ENCODE measurements at regions not wholly inside any gene's neighbourhood (a gene's known extent, or its start where the extent isn't known, plus 50 kb on each side); places are given as distances from the start of the nearest gene placed in this dataset.

DNA sequence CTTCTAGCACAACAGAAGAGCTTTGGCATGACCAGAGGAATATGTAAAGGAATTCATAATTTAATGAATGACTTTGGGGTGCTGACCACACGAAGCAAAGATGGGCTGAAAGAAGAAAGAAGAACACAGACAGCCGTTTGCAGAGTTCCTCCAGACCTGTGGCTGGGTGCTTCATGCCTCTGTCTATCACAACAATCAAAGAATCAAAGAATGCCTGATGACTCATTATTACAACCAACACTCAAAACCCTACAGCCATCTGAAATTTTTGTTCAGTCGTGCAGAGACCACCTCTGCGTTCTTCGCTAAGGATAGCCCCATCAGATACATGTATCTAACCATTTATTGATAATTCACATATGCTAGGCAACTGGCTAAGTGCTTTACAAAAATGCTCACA lies 129.0 kb upstream of the PRICKLE2 start:
- DNase-seq (ENCODE audit: low spot score) = no peak

DNA sequence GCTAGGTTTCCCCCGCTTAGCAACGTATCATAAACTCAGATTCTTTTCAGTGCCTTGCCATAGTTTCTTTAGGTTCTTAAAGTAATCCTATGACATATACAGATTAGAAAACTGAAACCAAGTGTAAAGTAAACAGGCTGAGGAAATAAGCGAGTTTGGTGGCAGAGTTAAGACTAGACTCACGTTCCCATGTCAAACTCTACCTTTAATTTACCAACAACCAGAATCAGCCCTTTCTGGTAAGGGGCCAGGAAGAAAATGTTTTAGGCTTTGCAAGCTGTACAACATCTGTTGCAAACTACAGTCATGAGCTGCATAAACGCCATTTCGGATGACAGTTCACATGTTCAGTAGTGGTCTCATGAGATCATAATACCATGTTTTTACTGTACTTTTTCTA lies 128.0 kb upstream of the PRICKLE2 start:
- DNase-seq (ENCODE audit: low spot score) = no peak

DNA sequence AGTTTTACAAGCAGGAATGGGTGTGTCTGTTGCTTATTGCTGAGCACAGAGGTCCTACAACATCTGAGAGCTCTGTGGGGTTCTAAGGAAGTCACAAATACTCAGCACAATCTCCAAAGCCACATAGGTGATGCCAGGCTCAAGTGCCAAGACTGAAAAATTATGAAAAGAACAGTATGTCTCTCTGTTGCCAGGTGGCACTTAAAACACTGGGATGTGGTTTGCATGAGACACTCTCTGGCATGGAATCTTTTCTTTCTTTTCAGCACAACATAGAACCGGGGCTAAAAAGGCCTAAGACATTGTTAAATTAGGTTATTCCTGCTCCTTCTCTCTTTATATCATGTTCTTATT lies 127.3 kb upstream of the PRICKLE2 start:
- DNase-seq (ENCODE audit: low spot score) = no peak

DNA sequence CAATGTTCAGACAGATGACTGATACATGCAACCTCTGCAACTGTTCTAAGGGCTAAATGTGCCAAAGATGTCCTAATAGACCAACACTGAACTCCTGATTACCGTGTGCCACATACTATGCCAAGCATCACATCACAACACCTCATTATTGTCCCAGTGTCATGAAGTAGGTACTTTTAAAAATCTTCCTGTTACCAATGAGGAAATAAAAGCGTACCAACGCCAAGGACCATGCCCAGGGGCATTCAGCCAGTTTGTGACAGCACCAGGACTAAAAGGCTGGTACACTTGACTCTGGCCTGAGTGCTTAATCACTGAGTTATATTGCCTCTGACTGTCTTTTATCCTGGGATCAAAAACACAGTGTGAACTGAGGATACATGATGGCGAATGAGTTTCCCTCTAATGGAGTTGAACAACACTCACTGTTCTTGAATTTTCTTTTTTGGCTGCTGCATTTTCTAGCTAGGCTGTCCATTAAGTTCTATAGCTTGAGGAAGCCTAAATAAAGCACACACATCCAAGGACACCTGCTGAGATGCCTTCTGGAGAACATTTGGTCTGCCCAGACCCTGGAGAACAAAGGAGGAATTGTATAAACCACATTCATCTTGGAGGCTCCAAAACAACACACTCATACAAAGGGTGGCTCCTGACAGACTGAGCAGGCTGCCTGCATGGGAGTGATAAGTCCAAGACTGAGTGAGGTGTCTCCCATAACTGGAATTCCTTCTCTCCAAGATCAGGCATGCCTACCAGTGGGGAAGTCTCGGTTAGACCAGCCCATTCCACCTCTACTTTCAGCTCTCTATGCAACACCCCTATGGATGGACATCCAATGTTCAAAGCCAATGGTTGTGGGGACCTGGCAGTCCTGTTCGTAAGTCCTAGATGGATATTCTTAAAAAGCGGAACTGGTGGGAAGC lies 126.7 kb upstream of the PRICKLE2 start:
- DNase-seq (ENCODE audit: low spot score) = peak; percentile 31

DNA sequence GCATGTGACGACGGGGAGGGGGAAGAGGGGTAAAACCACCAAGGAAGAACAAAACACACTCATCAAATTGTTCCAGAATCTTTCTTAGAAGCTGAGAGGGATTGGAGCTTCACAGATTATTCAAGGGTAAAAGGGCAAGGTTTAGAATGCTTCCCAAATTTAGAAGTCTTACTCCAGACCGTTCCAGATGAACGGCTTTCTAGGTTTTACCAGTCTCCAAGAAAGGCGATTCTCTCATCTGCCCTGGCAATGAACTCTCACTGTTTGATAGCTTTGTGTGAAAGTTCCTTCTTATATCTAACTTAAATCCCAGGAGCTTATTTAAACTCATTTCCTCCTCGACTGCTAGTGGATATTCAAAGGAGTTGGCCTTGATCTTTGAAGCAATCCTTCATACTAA lies 124.3 kb upstream of the PRICKLE2 start:
- DNase-seq (ENCODE audit: low spot score) = no peak

DNA sequence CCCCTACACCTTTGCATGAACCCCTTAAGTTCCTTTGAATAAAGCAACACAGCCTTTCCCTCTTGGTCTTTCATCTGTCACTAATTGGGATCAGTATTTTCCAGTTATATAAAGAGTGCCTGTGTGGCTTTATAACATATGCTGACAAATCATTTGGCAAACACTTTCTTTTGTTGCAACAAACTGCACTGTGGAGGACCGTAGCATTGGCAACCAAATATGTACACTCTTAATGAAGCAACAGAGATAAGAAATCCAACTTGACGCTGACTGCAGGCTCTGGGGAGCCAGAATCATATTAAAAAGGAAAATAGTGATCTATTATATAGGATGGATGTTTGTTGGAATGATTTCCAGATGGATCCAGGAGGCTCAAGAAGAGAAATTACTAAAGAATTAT lies 120.1 kb upstream of the PRICKLE2 start:
- no peak for DNase-seq (ENCODE audit: low spot score)

DNA sequence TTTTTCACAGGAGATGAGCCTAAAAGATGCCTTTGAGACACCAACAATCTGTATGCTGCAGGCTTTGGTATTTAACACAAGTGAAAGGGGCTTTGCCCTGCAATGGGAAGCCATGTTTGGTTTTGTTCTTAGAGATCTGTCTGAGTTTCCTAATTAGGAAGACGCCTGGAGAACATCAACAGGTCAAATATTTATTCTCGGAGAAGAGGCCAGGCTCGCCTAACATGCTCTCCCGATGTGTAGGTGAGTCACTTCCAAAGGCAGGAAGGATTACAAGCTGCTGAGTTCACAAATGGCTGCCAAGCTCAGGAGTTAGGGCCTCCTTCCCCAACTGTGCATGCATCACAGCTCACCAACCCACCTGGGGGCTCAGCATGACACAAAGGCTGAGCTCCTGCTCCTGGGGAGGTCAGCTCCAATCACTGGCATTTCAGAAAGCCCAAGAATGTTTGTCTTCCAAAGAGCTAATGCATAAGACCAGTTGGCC lies 119.5 kb upstream of the PRICKLE2 start:
- DNase-seq (ENCODE audit: low spot score) = no peak

DNA sequence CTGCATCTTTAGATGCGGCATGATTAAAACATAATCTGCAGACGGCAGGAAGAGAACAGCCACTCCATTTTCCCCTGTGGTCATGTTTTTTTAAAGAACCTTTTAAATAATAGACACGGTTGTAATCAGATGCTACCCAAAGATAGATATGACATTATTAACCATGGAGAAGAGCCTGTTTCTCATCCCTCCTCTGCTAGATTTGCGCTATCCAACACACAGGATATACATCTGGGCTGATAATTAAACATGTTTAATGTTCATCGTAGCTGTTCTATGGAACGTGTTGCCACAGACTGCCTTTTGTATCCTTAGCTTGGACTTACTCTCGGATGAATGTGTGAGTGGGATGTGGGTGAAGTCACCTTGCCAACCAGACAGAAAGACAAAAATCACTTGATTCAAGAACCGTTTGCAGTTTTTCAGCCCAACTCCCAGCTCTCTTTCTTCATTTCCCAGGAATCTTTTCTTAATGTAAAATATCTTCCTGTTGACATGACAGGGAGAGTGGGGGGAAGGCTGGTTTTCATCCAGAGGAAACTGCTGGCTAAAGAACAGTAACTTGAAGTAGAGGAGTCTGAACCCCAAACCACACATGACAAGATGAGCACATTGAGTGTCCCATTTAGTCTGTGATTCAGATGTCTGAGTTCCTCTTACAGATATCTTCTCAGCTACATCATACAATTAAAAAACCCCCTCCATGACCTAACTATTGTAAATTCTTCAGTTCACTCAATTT lies 118.6 kb upstream of the PRICKLE2 start:
- DNase-seq (ENCODE audit: low spot score) = no peak

DNA sequence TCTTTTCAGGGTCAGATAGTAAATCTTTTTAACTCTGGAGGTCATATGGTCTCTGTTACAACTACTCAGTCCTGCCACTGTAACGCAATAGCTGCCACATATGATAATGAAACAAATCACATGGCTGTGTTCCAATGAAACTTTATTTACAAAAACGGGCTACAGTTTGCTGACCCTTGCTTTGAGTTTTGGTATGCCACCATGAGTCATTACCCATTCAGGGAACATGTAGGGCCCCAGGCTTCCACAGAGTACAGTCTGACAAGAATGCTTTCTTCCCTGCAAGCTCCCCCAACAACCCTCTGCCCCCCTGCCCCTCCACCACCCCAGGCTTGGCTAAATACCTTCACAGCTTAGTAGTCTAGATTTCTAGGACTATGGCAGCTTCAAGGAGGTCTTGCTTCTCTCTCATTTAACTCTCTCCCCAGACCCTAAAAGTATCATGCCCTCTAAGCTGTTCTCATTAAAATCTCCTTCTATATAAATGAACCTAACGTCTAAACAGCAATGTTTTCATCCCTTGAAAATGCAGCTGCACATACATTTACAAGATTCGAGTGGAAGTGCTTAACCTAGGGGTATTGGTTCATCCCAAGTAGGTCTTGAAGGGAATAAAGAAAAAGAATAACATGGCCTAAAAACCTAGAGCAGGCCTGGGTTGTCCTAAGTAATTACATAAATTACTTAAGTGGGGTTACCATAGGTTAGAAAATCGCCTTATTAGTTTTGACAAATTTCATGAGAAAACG lies 117.8 kb upstream of the PRICKLE2 start:
- no peak for DNase-seq (ENCODE audit: low spot score)

DNA sequence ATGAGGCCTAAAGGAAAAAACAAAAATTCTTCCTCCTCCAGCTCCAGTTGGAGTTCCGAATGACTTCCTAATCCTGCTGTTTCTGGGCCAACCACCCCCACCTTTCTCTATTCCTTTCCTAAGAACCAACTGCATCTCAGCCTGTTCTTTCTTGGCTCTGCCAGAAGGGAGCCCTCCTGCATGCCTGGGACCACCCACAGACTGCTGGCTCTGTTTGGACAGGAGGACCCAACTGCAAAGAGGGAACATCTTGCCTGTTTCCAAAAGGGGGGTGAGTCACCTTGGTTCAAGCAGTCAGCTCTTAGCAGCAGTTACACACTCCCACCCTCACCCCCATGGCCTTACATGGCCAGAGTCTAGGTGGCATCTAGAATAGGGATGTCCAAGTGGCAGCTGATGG lies 116.0 kb upstream of the PRICKLE2 start:
- DNase-seq (ENCODE audit: low spot score) = no peak

DNA sequence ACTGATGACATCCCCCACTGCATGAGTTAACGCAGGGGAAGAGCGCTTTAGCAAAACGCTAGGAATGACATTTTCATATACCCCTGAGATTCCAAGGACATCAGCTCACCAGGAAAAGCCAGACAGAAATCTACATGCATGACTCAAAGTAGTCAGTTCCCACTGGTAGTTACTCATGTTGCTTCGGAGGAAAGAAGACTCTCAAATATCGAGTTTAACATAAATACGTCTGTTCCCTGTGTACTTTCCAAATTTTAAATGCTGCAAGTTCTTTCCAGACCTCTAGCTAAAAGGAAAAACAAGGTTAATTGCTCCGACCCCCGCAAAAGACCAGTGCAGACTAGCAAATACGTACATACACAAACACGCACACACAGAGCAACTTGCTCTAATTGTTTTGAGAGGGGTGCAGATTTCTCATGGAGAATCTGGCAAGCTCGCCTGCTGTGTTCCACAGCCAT lies 115.4 kb upstream of the PRICKLE2 start:
- no peak for DNase-seq (ENCODE audit: low spot score)

DNA sequence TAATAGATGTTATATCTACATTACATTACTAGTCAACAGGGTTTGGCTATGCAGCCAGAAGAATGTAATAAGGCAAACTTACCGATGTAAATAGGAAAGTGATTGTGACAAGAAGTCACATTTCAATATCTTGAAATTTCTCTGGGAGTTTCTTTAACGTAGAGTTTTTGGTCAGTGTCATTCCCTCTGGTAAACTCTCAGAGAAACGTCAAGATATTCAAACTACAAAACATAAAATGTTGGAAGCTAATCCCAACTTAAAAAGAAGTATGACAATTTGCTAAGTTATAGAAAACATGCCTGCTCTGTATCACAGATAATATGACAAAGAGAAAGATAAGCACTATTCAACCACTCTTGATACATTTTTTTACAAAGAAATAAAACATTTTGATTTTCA lies 111.2 kb upstream of the PRICKLE2 start:
- no peak for DNase-seq (ENCODE audit: low spot score)

DNA sequence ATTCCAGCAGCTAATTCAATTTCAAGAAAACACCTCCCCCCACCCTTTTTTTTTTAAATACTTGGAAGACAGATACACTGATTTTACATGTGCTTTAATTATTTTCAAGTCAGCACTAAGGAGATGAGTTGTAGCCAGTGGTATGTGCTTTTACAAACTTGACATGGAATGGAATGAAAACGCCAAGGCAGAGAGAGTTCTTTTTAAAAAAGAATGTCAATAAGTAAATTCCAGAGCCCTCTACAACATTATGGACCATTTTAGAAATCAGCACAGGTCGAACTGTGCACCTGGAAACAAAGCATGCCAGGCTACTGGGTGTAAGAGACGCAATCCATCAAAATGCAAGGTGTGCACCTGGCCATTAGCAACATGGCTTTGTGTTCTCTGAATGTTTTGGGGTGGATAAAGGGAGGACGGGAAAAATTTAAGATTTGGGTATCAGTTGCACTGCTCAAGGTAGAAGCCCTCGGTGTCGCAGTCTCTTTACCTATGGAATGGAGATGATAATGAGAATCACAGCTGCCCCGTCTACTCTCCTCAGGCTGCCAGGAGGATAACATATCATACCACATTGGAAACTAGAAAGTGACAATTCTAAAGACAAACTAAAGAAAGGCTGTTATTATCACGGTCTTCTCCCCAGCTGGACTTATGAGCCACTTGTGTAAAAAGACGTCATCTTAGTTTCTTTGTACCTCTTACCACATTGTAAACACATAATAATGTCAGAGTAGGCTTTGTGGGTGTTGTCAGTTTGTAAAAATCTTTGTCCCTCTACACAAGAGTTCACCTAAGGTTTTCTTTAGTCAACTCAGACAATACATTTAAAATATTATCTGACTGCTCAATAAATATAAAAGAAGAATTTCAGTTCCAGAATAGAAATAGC lies 107.4 kb upstream of the PRICKLE2 start:
- no peak for DNase-seq (ENCODE audit: low spot score)

DNA sequence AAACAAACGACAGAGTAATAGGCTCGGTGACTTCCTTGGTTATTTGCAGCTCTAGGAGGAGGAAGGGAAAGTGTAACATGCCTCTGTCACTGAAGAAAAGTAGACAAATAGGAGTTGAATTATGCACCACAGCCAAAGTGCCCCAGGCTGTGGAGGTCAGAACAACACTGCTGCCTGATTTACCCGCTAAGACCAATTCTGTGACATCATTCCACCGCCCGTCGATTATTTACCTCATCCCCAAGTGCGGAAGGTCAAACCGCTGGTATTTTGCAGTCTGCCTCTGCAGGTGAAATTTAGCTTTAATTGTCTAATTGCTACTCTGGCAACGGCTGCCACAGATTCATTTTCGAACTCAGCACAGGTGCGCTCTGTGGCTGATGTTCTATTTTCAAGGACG lies 106.3 kb upstream of the PRICKLE2 start:
- DNase-seq (ENCODE audit: low spot score) = no peak

DNA sequence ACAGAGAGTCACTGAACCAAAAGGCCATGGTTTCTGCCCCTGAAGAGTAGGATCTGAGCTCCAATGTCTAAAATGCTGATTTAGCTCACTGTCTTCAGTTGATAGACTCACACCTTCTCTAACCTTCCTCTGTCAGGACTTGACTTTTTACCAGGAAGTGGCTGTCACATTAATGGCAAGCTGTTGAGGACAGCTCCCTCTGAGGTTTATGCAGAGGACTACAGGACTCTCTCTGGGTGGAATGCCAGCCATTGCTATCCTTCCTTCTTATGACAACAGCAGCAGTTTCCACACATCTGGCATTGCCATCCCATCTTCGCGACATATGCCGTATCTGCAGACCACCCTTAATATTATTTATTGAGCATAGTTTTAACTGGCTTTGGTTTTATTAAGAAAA lies 103.8 kb upstream of the PRICKLE2 start:
- no peak for DNase-seq (ENCODE audit: low spot score)

DNA sequence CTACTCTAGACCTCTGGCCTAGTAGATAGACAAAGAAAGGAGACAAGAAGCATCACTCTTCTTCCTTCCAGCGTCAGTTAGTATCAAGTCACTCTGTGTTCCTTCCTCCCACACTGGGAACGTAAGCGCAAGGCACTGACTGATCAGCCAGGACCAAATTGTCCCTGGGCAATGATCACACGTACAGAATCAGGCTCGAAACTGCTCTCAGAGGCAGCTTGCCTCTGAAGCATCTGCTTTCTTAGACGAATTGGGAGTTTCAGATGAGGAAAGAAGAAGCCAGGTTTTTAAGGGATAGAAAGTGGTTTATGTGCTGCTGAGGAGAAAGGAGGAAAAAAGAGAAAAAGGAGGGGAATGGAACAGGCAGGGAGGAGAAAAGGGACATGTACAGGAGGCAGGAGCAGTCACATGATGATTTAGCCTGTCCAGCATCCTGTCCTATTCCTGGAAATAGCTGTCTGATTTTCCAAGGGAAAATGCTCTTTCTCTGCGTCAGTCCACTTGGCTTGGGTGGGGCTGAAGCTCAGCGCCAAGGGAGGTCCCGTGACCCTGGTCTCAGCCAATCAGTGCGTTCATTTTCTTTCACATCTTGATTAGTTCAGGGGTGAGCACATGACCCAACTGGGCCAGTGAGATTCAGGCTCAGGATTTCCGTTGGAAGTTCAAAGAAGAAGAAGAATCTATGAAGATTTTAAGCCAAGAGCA lies 102.0 kb upstream of the PRICKLE2 start:
- peak; percentile 8 for DNase-seq (ENCODE audit: low spot score)

DNA sequence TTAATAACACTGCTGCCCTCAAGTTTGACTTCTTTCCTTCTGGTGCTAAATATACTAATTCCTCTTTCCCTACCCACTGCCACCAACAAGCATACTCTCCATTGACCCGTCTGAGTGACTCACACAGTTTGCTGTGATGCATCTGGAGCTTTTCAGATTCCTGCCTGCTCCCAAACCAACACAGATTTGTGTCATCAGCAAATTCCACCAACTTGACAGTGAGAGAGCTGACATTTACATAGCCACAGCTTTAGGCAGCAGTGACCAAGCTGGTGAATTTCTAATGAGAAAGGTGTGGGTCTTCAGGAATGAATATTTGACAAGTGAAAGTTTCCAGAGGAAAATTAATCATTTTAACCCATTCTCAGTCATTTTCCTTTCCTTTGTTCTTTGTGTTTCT lies 96.5 kb upstream of the PRICKLE2 start:
- no peak for DNase-seq (ENCODE audit: low spot score)

DNA sequence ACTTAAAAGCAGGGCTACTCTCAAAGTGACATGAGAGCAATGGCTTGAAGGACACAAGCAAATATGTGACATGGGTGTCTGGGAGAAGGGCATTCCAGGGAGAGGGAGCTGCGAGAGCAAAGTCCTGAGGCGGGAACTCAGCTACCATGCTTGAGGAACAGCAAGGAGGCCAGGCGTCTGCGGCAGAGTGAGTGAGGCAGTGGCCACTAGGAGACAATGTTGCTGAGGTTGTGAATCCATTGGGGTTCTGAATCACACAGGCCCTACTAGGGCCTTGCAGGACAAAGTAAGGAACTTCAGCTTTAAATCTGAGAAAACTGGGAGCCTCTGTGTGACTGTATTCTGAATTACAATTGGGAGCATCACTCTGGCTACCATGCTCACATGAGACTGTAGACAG lies 94.1 kb upstream of the PRICKLE2 start:
- no peak for DNase-seq (ENCODE audit: low spot score)

DNA sequence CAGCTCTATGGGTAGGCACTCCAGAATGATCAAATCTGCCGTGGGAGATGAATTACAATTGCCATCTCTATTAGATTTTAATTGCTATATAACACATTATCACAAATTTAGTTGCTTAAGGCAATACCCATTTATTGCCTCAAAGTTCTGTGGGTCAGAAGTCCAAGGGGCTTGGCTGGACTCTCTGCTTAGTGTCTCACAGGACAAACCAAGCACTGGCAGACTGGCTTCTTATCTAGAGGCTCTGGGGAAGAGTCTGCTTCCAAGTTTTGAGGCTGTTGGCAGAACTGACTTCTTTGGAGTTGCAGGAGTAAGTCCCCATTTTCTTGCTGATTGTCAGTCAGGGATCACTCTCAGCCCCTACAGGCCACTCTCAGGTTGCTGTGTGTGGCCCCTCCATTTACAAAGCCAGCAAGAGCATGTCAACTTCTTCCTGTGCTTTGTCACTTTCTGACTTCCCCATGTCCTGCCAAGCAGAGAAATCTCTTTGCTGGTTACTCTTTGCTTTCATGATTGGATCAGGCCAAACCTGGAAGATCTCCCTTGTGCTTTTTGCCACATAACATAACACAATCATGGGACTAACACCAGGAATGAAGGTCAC lies 93.5 kb upstream of the PRICKLE2 start:
- DNase-seq (ENCODE audit: low spot score) = no peak

DNA sequence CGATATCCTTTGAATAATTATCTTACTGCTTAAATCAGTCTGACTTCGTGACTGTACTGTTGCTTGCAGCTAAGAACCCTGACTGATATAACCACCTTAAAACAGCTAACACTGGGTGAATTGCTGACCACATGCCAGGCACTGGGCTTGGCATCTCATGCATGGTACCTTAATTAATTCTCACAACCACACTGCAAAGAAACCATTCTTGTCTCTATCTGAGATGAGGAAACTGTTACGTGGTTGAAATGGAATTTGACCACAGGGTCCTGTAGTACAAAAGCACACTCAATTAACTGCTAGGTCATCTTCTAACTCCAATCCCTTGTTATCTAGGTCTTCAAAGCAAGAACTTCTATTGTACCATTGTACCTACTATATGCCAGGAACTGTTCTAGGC lies 92.7 kb upstream of the PRICKLE2 start:
- no peak for DNase-seq (ENCODE audit: low spot score)

All from pons (tissue), 1 donor.